ENCODE measurements at regions not wholly inside any gene's neighbourhood (a gene's known extent, or its start where the extent isn't known, plus 50 kb on each side); places are given as distances from the start of the nearest gene placed in this dataset.

DNA sequence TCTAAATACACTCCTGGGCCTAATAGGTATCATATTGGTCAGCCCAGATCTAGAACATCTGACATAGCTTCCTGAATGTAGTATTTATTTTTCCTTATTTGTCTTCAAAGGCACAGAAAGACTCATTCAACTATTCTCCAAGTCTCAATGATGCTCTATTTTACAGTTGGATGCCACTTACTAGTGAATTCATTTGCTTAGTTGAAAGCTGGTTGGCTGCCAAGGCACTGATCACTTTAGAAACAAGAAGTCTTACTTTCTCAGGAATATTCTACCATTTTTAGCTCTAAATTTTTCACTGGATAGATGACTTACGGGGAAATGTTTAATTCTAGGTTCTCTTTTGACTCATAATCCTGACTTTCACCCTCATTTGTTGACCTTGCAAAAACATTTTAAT lies 863.4 kb downstream of the SORCS1 start:
- ChIA-PET CTCF (no interaction called here), POLR2A (ENCODE audit: unreplicated experiment) (no interaction called here)
- intact Hi-C loops (cut with micrococcal nuclease): no loop called here
- H4K8ac ChIP-seq (ENCODE audit: low read depth in 2 of 2, low read length in 2 of 2): no peak overlapping the region
- no peak overlapping the region for H3K4me3 ChIP-seq (ENCODE audit: insufficient read depth, low read depth, low read length)
- no peak overlapping the region for H2BK5ac ChIP-seq (ENCODE audit: low read depth, low read length, poor library complexity, severe bottlenecking)
- WGBS, 2 experiments (ENCODE audit: extremely low coverage in 2 of 2, insufficient read length in 1 of 2): no CpG with 5 or more reads among the region's 1 CpG
- no peak overlapping the region for H2BK15ac ChIP-seq (ENCODE audit: low read depth, low read length)
- no peaks in the 10 kb centered on the region for H3K9me1 ChIP-seq (ENCODE audit: insufficient read depth, low read length)
- no peaks in the 10 kb centered on the region for H3K27me3 ChIP-seq (ENCODE audit: control insufficient read depth, insufficient read depth, low read length)
- H3K23ac ChIP-seq (ENCODE audit: low read depth, low read length): no peak overlapping the region
- H3K36me3 ChIP-seq (ENCODE audit: control insufficient read depth, insufficient read depth, low read length): no peaks in the 10 kb centered on the region
- BruUV-seq (replicated peaks): no TSS peak
- no peak overlapping the region for H2AK9ac ChIP-seq (replicated peaks; ENCODE audit: low read depth, low read length, poor library complexity)
- no peaks in the 10 kb centered on the region for H4K20me1 ChIP-seq (ENCODE audit: insufficient read depth, low read length)
- H3K14ac ChIP-seq (replicated peaks; ENCODE audit: low read depth, low read length): no peak overlapping the region
- H3K56ac ChIP-seq (ENCODE audit: extremely low read depth, insufficient read depth, low read length): no peak overlapping the region
- H3K4ac ChIP-seq (ENCODE audit: low read depth, low read length): no peak overlapping the region
- dilution Hi-C loops (cut with HindIII; ENCODE audit: low sequenced_read_pairs, unreplicated experiment): no loop called here
- H2BK120ac ChIP-seq (ENCODE audit: low read depth, low read length): no peak overlapping the region
- in situ Hi-C loops (cut with MboI; ENCODE audit: low sequenced_read_pairs): no loop called here
- TF ChIP-seq FOS (IDR thresholded peaks at IDR 0.05; ENCODE audit: low read depth, low read length): no peak
- no peak for TF ChIP-seq RAD21 (IDR thresholded peaks at IDR 0.05; ENCODE audit: low read length)
- TF ChIP-seq RCOR1 (IDR thresholded peaks at IDR 0.05; ENCODE audit: insufficient replicate concordance, low read length): no peak
- TF ChIP-seq, protein P1, sequence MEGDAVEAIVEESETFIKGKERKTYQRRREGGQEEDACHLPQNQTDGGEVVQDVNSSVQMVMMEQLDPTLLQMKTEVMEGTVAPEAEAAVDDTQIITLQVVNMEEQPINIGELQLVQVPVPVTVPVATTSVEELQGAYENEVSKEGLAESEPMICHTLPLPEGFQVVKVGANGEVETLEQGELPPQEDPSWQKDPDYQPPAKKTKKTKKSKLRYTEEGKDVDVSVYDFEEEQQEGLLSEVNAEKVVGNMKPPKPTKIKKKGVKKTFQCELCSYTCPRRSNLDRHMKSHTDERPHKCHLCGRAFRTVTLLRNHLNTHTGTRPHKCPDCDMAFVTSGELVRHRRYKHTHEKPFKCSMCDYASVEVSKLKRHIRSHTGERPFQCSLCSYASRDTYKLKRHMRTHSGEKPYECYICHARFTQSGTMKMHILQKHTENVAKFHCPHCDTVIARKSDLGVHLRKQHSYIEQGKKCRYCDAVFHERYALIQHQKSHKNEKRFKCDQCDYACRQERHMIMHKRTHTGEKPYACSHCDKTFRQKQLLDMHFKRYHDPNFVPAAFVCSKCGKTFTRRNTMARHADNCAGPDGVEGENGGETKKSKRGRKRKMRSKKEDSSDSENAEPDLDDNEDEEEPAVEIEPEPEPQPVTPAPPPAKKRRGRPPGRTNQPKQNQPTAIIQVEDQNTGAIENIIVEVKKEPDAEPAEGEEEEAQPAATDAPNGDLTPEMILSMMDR (conservative IDR thresholded peaks at IDR 0.05; ENCODE audit: low read depth, low read length): no peak
- no peak for TF ChIP-seq BHLHE40 (IDR thresholded peaks at IDR 0.05; ENCODE audit: low read depth, low read length)
- no peak for TF ChIP-seq CHD1 (IDR thresholded peaks at IDR 0.05; ENCODE audit: low read depth, low read length)
- TF ChIP-seq POLR2A (IDR thresholded peaks at IDR 0.05; ENCODE audit: low read depth, low read length): no peak
- TF ChIP-seq, protein P2, sequence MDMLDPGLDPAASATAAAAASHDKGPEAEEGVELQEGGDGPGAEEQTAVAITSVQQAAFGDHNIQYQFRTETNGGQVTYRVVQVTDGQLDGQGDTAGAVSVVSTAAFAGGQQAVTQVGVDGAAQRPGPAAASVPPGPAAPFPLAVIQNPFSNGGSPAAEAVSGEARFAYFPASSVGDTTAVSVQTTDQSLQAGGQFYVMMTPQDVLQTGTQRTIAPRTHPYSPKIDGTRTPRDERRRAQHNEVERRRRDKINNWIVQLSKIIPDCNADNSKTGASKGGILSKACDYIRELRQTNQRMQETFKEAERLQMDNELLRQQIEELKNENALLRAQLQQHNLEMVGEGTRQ (IDR thresholded peaks at IDR 0.05; ENCODE audit: low read depth, low read length): no peak
- no peak for TF ChIP-seq NFE2L2 (IDR thresholded peaks at IDR 0.05; ENCODE audit: low read depth, low read length)
- TF ChIP-seq, protein P3, sequence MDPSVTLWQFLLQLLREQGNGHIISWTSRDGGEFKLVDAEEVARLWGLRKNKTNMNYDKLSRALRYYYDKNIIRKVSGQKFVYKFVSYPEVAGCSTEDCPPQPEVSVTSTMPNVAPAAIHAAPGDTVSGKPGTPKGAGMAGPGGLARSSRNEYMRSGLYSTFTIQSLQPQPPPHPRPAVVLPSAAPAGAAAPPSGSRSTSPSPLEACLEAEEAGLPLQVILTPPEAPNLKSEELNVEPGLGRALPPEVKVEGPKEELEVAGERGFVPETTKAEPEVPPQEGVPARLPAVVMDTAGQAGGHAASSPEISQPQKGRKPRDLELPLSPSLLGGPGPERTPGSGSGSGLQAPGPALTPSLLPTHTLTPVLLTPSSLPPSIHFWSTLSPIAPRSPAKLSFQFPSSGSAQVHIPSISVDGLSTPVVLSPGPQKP (IDR thresholded peaks at IDR 0.05; ENCODE audit: borderline replicate concordance, low read depth, low read length): no peak
- TF ChIP-seq SMC3 (IDR thresholded peaks at IDR 0.05; ENCODE audit: low read depth, low read length): no peak
- TF ChIP-seq MAZ (IDR thresholded peaks at IDR 0.05; ENCODE audit: borderline replicate concordance, low read depth, low read length): no peak
- no peak for TF ChIP-seq MXI1 (IDR thresholded peaks at IDR 0.05; ENCODE audit: borderline replicate concordance, low read depth, low read length)
- no peak for TF ChIP-seq MAFK (IDR thresholded peaks at IDR 0.05; ENCODE audit: low read depth, low read length)
- no peak for TF ChIP-seq RFX5 (IDR thresholded peaks at IDR 0.05; ENCODE audit: low read depth, low read length)
- TF ChIP-seq CEBPB (IDR thresholded peaks at IDR 0.05; ENCODE audit: low read depth, low read length): no peak
- no peak for ATAC-seq (ENCODE audit: low read depth)
- no peak for DNase-seq
- no peak overlapping the region for H2BK20ac ChIP-seq (ENCODE audit: low read depth, low read length)
- H3K4me1 ChIP-seq (ENCODE audit: control insufficient read depth, insufficient read depth, low read length): no peaks in the 10 kb centered on the region
- H3K9me3 ChIP-seq (ENCODE audit: control insufficient read depth, insufficient read depth, low read length): no peaks in the 10 kb centered on the region
- H3K9ac ChIP-seq (ENCODE audit: low read depth, low read length): no peak overlapping the region
- H3K27ac ChIP-seq (ENCODE audit: insufficient read depth, low read length): no peak overlapping the region
- no peak overlapping the region for H4K5ac ChIP-seq (ENCODE audit: low read depth, low read length)
- no peak overlapping the region for H2AK5ac ChIP-seq (ENCODE audit: low read depth, low read length)
- no peak overlapping the region for H3K4me2 ChIP-seq (ENCODE audit: low read depth, low read length)
- H3K18ac ChIP-seq (ENCODE audit: low read depth, low read length): no peak overlapping the region
- H3K79me1 ChIP-seq (ENCODE audit: low read depth in 1 of 2, low read length in 2 of 2): no peaks in the 10 kb centered on the region
- no peak overlapping the region for H4K91ac ChIP-seq (ENCODE audit: insufficient read depth, low read depth, low read length)
- no peak overlapping the region for H2AFZ ChIP-seq (replicated peaks; ENCODE audit: low read length, poor library complexity)
